ENCODE measurements at regions not wholly inside any gene's neighbourhood (a gene's known extent, or its start where the extent isn't known, plus 50 kb on each side); places are given as distances from the start of the nearest gene placed in this dataset.

GRCh38 chr2:83370419-83370762 lies 1088.7 kb downstream of the SUCLG1 start:
- TF ChIP-seq CTCF (IDR thresholded peaks at IDR 0.05; ENCODE audit: insufficient read depth, low read length, poor library complexity, severe bottlenecking) (no peak), EZH2phosphoT487 (conservative IDR thresholded peaks at IDR 0.05; ENCODE audit: low read length) (no peak)

All from SU-DHL-6 (cell line).